ENCODE measurements at regions not wholly inside any gene's neighbourhood (a gene's known extent, or its start where the extent isn't known, plus 50 kb on each side); places are given as distances from the start of the nearest gene placed in this dataset.
"Not testable (repeated sequence)": the region's sequence is repeated elsewhere in the genome, so short reads cannot be mapped to it uniquely, and the experiment has no call there.

DNA sequence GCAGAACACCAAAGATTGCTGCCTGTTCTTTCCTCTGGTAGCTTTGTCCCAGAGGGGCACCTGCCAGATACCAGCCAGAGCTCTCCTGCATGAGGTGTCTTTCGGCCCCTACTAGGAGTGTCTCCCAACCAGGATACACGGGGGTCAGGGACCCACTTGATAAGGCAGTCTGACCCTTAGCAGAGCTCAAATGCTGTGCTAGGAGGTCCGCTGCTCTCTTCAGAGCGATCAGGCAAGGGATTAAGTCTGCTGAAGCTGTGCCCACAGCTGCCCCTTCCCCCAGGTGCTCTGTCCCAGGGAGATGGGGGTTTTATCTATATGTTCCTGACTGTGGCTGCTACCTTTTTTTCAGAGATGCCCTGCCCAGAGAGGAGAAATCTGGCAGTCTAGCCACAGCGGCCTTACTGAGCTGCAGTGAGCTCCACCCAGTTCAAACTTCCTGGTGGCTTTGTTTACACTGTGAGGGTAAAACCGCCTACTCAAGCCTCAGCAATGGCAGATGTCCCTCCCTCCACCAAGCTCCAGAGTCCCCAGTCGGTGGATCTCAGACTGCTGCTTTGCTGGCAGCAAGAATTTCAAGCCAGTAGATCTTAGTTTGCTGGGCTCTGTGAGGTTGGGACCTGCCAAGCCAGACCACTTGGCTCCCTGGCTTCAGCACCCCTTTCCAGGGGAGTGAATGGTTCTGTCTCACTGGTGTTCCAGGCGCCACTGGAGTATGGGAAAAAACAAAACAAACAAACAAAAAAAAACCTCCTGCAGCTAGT lies 52.0 kb upstream of the TMTC2 start:
- DNase-seq = not testable (repeated sequence)

DNA sequence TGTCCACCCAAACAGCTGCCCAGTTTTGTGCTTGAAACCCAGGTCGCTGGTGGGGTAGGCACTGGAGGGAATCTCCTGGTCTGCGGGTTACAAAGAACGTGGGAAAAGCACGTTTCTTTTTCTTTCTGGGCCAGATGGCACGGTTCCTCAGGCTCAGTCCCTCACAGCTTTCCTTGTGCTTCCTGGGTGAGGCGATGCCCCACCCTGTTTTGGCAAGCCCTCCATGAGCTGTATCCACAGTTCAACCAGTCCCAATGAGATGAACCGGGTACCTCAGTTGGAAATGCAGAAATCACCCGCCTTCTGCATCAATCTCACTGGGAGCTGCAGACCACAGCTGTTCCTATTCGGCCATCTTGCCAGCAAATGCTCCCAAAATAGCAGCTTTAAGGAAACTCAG lies 51.4 kb upstream of the TMTC2 start:
- DNase-seq = no peak
